A549 (cell line): ENCODE measurements at regions not wholly inside any gene's neighbourhood (a gene's known extent, or its start where the extent isn't known, plus 50 kb on each side); places are given as distances from the start of the nearest gene placed in this dataset.

Experiments used
- CEBPB ChIP-seq, 2 experiments: fragments of >200 bp in 1 of 2; sonication (Bioruptor Twin) in 1 of 2; formaldehyde crosslinking in 1 of 2; IDR thresholded peaks; 2 replicates each; pipeline ENCODE4 v1.6.1; 2012 to 2016
- JUN ChIP-seq, 2 experiments: fragments of >200 bp; sonication (Bioruptor Twin); formaldehyde crosslinking; IDR thresholded peaks; 2 replicates in 1 of 2; 3 replicates in 1 of 2; pipeline ENCODE4 v1.6.1; 2016 to 2017
- MYC ChIP-seq: IDR thresholded peaks from 2 replicates; pipeline ENCODE4 v1.6.1; 2012; ENCODE audit warnings: mild to moderate bottlenecking, inconsistent platforms, low read length, improper control_type of control experiment, borderline replicate concordance
- NFE2L2 ChIP-seq: fragments of 150-350 bp; conservative IDR thresholded peaks from 2 replicates; pipeline ENCODE4 v1.6.1; 2014; ENCODE audit warnings: low read length
- POLR2A ChIP-seq: IDR thresholded peaks from 2 replicates; pipeline ENCODE4 v1.6.1; 2012; ENCODE audit warnings: mild to moderate bottlenecking, low read length
- POLR2AphosphoS2 ChIP-seq: conservative IDR thresholded peaks from 2 replicates; pipeline ENCODE4 v1.6.1; 2012; ENCODE audit warnings: low read length, improper control_type of control experiment, inconsistent platforms
- SMC3 ChIP-seq: fragments of >200 bp; sonication (Bioruptor Twin); formaldehyde crosslinking; IDR thresholded peaks from 3 replicates; pipeline ENCODE4 v1.6.1; 2018; ENCODE audit warnings: inconsistent platforms
- TF ChIP-seq, protein P1 (sequence below): IDR thresholded peaks from 2 replicates; pipeline ENCODE4 v1.6.1; 2012
- TF ChIP-seq, protein P2 (sequence below): fragments of >200 bp; sonication (Bioruptor Twin); formaldehyde crosslinking; IDR thresholded peaks from 3 replicates; pipeline ENCODE4 v1.5.1; 2016
- TF ChIP-seq, protein P3 (sequence below): fragments of >200 bp; sonication (Bioruptor Twin); formaldehyde crosslinking; IDR thresholded peaks from 3 replicates; pipeline ENCODE4 v1.6.1; 2016

DNA sequence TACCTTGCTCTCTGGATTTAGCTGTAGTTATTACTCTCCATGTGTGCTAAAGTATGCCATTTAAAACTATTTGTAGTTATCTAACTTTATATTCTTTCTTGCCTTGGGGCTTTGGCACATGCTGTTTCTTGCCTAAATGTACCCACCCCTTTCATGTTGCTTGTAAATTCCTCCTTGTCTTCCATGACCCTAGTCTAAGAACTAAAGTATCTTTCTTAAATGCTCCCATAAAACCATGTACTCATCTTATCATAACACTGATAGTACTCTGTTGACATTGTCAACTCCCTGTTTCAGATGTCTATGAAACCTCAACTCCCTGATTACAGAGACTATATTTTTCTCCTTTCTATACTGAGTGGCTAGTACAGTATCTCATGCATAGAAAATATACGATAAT lies 564.9 kb upstream of the IRAK1BP1 start:
- TF ChIP-seq POLR2A (no peak), MYC (no peak), JUN (IDR thresholded peaks at IDR 0.05) (no peak), NFE2L2 (no peak), SMC3 (no peak), POLR2AphosphoS2 (no peak), CEBPB (IDR thresholded peaks at IDR 0.05) (no peak)
- TF ChIP-seq, protein P1, sequence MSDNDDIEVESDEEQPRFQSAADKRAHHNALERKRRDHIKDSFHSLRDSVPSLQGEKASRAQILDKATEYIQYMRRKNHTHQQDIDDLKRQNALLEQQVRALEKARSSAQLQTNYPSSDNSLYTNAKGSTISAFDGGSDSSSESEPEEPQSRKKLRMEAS: no peak
- TF ChIP-seq, protein P2, sequence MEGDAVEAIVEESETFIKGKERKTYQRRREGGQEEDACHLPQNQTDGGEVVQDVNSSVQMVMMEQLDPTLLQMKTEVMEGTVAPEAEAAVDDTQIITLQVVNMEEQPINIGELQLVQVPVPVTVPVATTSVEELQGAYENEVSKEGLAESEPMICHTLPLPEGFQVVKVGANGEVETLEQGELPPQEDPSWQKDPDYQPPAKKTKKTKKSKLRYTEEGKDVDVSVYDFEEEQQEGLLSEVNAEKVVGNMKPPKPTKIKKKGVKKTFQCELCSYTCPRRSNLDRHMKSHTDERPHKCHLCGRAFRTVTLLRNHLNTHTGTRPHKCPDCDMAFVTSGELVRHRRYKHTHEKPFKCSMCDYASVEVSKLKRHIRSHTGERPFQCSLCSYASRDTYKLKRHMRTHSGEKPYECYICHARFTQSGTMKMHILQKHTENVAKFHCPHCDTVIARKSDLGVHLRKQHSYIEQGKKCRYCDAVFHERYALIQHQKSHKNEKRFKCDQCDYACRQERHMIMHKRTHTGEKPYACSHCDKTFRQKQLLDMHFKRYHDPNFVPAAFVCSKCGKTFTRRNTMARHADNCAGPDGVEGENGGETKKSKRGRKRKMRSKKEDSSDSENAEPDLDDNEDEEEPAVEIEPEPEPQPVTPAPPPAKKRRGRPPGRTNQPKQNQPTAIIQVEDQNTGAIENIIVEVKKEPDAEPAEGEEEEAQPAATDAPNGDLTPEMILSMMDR: no peak
- TF ChIP-seq, protein P3, sequence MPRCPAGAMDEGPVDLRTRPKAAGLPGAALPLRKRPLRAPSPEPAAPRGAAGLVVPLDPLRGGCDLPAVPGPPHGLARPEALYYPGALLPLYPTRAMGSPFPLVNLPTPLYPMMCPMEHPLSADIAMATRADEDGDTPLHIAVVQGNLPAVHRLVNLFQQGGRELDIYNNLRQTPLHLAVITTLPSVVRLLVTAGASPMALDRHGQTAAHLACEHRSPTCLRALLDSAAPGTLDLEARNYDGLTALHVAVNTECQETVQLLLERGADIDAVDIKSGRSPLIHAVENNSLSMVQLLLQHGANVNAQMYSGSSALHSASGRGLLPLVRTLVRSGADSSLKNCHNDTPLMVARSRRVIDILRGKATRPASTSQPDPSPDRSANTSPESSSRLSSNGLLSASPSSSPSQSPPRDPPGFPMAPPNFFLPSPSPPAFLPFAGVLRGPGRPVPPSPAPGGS: no peak
